ENCODE measurements at regions not wholly inside any gene's neighbourhood (a gene's known extent, or its start where the extent isn't known, plus 50 kb on each side); places are given as distances from the start of the nearest gene placed in this dataset.

DNA sequence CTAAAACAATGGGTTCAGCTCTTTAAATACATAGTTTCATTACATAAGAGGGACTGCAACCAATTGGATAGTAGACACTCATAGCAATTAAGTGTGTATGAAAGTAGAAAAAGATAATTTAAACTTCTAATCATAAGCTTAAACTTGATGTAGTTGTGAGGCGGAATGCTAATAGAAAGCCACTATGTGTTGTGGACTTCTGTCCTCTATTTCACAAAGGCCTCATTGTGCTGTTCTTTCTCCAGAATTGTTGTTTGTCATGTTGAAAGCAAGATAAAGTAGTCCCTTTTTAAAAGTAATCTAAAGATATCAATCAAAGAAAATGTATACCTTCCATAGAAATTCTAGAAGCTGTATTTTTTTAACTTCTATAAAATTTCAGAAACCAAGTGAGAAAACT, 329.4 kb downstream of the KLHL4 start:
- TF ChIP-seq TCF7L2 (IDR thresholded peaks at IDR 0.05; ENCODE audit: low read depth, low read length) (no peak), POLR2AphosphoS5 (IDR thresholded peaks at IDR 0.05; ENCODE audit: low read depth, low read length) (no peak), SIN3A (IDR thresholded peaks at IDR 0.05; ENCODE audit: borderline replicate concordance, insufficient read depth, low read depth, low read length) (no peak), CTCF (IDR thresholded peaks at IDR 0.05) (no peak)
- TF ChIP-seq, protein P1, sequence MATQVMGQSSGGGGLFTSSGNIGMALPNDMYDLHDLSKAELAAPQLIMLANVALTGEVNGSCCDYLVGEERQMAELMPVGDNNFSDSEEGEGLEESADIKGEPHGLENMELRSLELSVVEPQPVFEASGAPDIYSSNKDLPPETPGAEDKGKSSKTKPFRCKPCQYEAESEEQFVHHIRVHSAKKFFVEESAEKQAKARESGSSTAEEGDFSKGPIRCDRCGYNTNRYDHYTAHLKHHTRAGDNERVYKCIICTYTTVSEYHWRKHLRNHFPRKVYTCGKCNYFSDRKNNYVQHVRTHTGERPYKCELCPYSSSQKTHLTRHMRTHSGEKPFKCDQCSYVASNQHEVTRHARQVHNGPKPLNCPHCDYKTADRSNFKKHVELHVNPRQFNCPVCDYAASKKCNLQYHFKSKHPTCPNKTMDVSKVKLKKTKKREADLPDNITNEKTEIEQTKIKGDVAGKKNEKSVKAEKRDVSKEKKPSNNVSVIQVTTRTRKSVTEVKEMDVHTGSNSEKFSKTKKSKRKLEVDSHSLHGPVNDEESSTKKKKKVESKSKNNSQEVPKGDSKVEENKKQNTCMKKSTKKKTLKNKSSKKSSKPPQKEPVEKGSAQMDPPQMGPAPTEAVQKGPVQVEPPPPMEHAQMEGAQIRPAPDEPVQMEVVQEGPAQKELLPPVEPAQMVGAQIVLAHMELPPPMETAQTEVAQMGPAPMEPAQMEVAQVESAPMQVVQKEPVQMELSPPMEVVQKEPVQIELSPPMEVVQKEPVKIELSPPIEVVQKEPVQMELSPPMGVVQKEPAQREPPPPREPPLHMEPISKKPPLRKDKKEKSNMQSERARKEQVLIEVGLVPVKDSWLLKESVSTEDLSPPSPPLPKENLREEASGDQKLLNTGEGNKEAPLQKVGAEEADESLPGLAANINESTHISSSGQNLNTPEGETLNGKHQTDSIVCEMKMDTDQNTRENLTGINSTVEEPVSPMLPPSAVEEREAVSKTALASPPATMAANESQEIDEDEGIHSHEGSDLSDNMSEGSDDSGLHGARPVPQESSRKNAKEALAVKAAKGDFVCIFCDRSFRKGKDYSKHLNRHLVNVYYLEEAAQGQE (IDR thresholded peaks at IDR 0.05; ENCODE audit: insufficient read depth in 1 of 2, low read depth in 2 of 2, low read length in 1 of 2), result no peak
- H3K9me3 ChIP-seq (ENCODE audit: control insufficient read depth, insufficient read depth, low read depth, low read length), result 0 out of 2 replicates have a peak, but pooled peaks cover 3% of the 10 kb centered on the region
- no peak overlapping the region for H3K27ac ChIP-seq (ENCODE audit: low read length)
- ATAC-seq (no peak), DNase-seq (ENCODE audit: low read depth, low spot score) (no peak)
- H3K4me1 ChIP-seq (ENCODE audit: control insufficient read depth, insufficient read depth, low read length), result no peaks in the 10 kb centered on the region
- ChIA-PET POLR2A (no interaction called here), CTCF (no interaction called here)
- intact Hi-C loops (cut with micrococcal nuclease; ENCODE audit: unreplicated experiment), result no loop called here
- H3K4me3 ChIP-seq (ENCODE audit: low read depth in 2 of 2, low read length in 2 of 2), result no peak overlapping the region
- BruUV-seq (replicated peaks), result no TSS peak
- no peaks in the 10 kb centered on the region for H3K36me3 ChIP-seq (ENCODE audit: control insufficient read depth, insufficient read depth, low read length)
- no peaks in the 10 kb centered on the region for H3K27me3 ChIP-seq (ENCODE audit: control insufficient read depth, insufficient read depth, low read length)
- in situ Hi-C loops (cut with HindIII; ENCODE audit: low pct_unique_long_range_greater_than_20kb, low sequenced_read_pairs), result no loop called here

GRCh38 chrX:87873347-87873941, 355.8 kb downstream of the KLHL4 start:
- no peak overlapping the region for H3K4me3 ChIP-seq (ENCODE audit: low read depth in 2 of 2, low read length in 2 of 2)
- H3K27me3 ChIP-seq (ENCODE audit: control insufficient read depth, insufficient read depth, low read length), result no peaks in the 10 kb centered on the region
- no peaks in the 10 kb centered on the region for H3K36me3 ChIP-seq (ENCODE audit: control insufficient read depth, insufficient read depth, low read length)
- in situ Hi-C loops (cut with HindIII; ENCODE audit: low pct_unique_long_range_greater_than_20kb, low sequenced_read_pairs) (no loop called here), intact Hi-C loops (cut with micrococcal nuclease; ENCODE audit: unreplicated experiment) (no loop called here)
- no peaks in the 10 kb centered on the region for H3K9me3 ChIP-seq (ENCODE audit: control insufficient read depth, insufficient read depth, low read depth, low read length)
- DNase-seq (ENCODE audit: low read depth, low spot score), result no peak
- no peaks in the 10 kb centered on the region for H3K4me1 ChIP-seq (ENCODE audit: control insufficient read depth, insufficient read depth, low read length)
- H3K27ac ChIP-seq (ENCODE audit: low read length), result no peak overlapping the region
- BruUV-seq (replicated peaks), result no TSS peak
- ChIA-PET POLR2A (no interaction called here), CTCF (no interaction called here)
- no peak for ATAC-seq
- TF ChIP-seq SIN3A (IDR thresholded peaks at IDR 0.05; ENCODE audit: borderline replicate concordance, insufficient read depth, low read depth, low read length) (no peak), CTCF (IDR thresholded peaks at IDR 0.05) (no peak), POLR2AphosphoS5 (IDR thresholded peaks at IDR 0.05; ENCODE audit: low read depth, low read length) (no peak), TCF7L2 (IDR thresholded peaks at IDR 0.05; ENCODE audit: low read depth, low read length) (no peak)
- TF ChIP-seq, protein P1 (IDR thresholded peaks at IDR 0.05; ENCODE audit: insufficient read depth in 1 of 2, low read depth in 2 of 2, low read length in 1 of 2), result no peak

Data from Panc1 (cell line).